ENCODE measurements at regions not wholly inside any gene's neighbourhood (a gene's known extent, or its start where the extent isn't known, plus 50 kb on each side); places are given as distances from the start of the nearest gene placed in this dataset.

DNA sequence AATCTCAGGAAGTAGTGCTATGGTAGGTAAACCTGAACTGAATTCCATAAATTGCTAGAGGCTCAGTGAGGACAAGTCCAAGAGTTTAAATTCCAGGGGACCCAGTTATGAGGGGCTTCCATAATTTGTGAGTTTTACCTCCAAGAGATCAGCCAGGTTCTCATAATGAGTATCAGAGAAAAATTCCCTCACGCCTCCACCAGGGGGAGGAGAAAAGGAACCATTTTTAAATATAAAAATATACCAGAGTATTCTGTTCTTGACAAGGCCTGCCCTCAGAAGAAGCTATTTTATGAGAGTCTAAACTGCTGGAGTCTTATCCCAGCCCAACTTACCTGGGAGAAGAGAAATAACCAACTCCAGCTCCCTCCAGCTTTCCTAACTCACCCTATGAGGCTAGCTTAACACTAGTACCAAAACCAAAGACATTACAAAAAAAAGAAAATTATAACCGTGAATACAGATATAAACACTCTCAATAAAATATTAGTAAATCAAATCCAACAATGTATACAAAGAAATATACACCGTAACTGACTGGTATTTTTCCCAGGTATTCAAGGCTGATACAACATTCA, 158.7 kb downstream of the TFAP2A start:
- TF ChIP-seq CTCF (IDR thresholded peaks at IDR 0.05) = no peak
- no peak overlapping the region for H3K4me3 ChIP-seq
- no peaks in the 10 kb centered on the region for H3K4me1 ChIP-seq (ENCODE audit: low read depth)
- intact Hi-C loops (cut with DNase I, micrococcal nuclease) = no loop called here
- no peaks in the 10 kb centered on the region for H3K9me3 ChIP-seq
- no peaks in the 10 kb centered on the region for H3K36me3 ChIP-seq (ENCODE audit: low read depth)
- peak in 1 of 3 donors; percentile 33 for DNase-seq
- no peak for ATAC-seq

GRCh38 chr6:10250655-10251220, 164.1 kb downstream of the TFAP2A start:
- Histone ChIP-seq H3K9me3 (no peaks in the 10 kb centered on the region), H3K4me3 (no peak overlapping the region), H3K4me1 (ENCODE audit: low read depth) (no peaks in the 10 kb centered on the region), H3K36me3 (ENCODE audit: low read depth) (no peaks in the 10 kb centered on the region)
- no peak for TF ChIP-seq CTCF (IDR thresholded peaks at IDR 0.05)
- intact Hi-C loops (cut with DNase I, micrococcal nuclease) = no loop called here
- ATAC-seq = peak; percentile 39
- no peak for DNase-seq

GRCh38 chr6:10248378-10248843, 166.5 kb downstream of the TFAP2A start:
- no peaks in the 10 kb centered on the region for H3K4me1 ChIP-seq (ENCODE audit: low read depth)
- H3K36me3 ChIP-seq (ENCODE audit: low read depth) = no peaks in the 10 kb centered on the region
- DNase-seq = no peak
- no peaks in the 10 kb centered on the region for H3K9me3 ChIP-seq
- intact Hi-C loops (cut with DNase I, micrococcal nuclease) = no loop called here
- ATAC-seq = no peak
- no peak for TF ChIP-seq CTCF (IDR thresholded peaks at IDR 0.05)
- H3K4me3 ChIP-seq = no peak overlapping the region

DNA sequence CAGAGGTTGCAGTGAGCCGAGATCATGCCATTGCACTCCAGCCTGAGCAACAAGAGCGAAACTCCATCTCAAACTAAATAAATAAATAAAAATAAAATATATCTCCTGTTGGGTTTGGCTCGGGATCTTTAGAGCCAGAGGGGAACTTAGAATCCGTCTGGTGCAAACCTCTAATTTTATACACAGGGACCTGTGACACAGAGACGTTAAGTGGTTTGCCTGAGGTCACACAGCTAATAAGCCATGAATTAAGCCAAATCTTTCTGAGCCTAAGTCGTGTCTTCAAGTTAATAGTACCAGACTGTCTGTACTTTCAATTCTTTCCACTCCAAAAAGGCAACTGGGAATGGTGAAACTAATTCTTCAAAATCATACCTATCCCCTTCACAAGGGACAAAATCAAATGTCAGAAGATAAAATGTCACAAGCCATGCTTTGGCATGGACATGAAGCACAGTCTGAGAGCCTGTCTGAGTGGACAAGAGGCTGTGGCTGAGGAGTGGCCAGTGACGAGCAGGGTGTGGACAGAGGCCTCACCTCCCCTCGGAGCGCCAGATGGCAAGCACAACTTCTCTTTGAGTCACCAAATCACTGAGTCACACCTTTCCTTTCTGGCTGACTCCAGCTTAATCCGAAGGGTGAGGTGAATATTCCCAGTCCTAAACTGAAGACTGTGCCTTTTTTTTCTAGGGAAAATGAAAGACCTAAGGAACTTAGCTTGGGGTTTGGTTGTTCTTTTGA, 177.4 kb downstream of the TFAP2A start:
- H3K4me3 ChIP-seq = no peak overlapping the region
- ATAC-seq (peak; percentile 80), DNase-seq (peak; percentile 23 to 47 (median 25))
- intact Hi-C loops (cut with DNase I, micrococcal nuclease) = no loop called here
- H3K4me1 ChIP-seq (ENCODE audit: low read depth) = no peaks in the 10 kb centered on the region
- TF ChIP-seq CTCF (IDR thresholded peaks at IDR 0.05) = no peak
- no peaks in the 10 kb centered on the region for H3K9me3 ChIP-seq
- H3K36me3 ChIP-seq (ENCODE audit: low read depth) = no peaks in the 10 kb centered on the region

DNA sequence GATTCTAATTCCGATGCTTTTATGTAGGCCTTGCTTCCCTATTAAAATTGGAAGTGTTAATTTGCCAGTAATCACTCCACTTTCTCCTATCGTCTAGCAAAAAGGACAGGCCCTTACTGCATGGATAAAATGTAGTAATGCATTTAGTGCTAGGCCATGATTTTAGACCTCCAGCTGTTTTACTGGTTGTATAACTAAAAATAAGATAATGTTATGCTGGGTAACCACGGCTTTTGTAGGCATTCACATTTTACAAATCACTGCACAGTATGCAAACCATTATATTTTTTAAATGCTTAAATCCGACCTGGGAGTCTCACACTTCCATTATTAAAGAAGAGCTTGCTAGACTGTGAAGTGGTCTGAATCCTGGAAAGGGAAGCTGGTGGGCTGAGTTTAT, 179.5 kb downstream of the TFAP2A start:
- no peak for TF ChIP-seq CTCF (IDR thresholded peaks at IDR 0.05)
- no peak for DNase-seq
- Histone ChIP-seq H3K9me3 (no peaks in the 10 kb centered on the region), H3K4me1 (ENCODE audit: low read depth) (no peaks in the 10 kb centered on the region), H3K4me3 (no peak overlapping the region), H3K36me3 (ENCODE audit: low read depth) (no peaks in the 10 kb centered on the region)
- ATAC-seq = no peak
- intact Hi-C loops (cut with DNase I, micrococcal nuclease) = no loop called here
